ENCODE measurements at regions not wholly inside any gene's neighbourhood (a gene's known extent, or its start where the extent isn't known, plus 50 kb on each side); places are given as distances from the start of the nearest gene placed in this dataset.

DNA sequence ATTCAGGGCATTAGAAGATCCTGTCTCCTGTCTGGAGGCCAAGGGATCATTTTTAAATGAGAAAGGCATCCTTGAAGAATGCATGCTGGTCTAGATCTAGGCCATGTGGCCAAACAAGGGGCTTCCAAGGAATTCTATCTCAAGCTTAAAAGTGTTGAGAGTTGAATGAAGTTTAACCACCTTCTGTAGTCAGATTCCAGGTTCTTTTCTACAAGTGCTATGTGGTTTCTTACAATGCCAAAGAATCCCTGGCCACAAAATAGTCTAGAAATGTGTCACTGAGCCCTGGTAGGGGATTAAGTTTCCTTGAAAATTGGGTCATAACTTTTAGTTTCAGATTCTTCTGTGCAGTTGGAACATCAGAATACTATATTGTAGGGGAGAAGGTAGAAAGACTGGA, 640.7 kb upstream of the ACVR2A start:
- Mint-ChIP-seq H3K4me1 (ENCODE audit: low read depth) (peaks cover 17% of the 10 kb centered on the region), H3K4me3 (ENCODE audit: low read depth) (no peak overlapping the region), H3K36me3 (ENCODE audit: insufficient read depth) (peaks cover 6% of the 10 kb centered on the region), H3K9me3 (ENCODE audit: low read depth) (peaks cover 17% of the 10 kb centered on the region), H3K27me3 (no peaks in the 10 kb centered on the region), H3K27ac (no peak overlapping the region)
- TF ChIP-seq, protein P1, sequence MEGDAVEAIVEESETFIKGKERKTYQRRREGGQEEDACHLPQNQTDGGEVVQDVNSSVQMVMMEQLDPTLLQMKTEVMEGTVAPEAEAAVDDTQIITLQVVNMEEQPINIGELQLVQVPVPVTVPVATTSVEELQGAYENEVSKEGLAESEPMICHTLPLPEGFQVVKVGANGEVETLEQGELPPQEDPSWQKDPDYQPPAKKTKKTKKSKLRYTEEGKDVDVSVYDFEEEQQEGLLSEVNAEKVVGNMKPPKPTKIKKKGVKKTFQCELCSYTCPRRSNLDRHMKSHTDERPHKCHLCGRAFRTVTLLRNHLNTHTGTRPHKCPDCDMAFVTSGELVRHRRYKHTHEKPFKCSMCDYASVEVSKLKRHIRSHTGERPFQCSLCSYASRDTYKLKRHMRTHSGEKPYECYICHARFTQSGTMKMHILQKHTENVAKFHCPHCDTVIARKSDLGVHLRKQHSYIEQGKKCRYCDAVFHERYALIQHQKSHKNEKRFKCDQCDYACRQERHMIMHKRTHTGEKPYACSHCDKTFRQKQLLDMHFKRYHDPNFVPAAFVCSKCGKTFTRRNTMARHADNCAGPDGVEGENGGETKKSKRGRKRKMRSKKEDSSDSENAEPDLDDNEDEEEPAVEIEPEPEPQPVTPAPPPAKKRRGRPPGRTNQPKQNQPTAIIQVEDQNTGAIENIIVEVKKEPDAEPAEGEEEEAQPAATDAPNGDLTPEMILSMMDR (IDR thresholded peaks at IDR 0.05; ENCODE audit: unreplicated experiment) = no peak
- no peak for DNase-seq (ENCODE audit: low spot score, unreplicated experiment)

DNA sequence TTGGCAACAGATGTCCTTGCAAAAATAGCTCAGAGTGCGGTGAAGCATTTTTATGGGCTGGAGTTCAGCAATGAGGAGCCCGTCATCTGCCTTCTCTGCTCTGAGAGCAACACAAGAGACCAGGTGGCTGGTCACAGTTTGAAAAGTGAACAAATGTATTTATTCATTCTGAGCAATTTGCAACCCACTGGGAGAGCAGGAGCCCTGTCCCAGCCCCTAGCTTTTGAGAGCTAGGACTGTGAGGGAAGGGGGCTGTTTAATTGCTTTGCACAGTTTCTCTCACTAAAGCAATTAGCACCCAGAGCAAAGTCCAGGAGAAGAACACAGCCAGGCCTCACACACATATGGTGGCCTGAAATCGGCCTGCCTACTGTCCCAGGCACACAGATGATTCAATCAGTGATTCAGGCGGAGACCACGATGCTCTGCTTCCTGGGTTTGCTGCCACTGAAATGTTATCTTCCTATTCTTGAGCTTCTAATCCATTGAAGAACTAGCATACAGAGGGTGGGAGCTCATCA, 646.1 kb upstream of the ACVR2A start:
- no peaks in the 10 kb centered on the region for H3K36me3 Mint-ChIP-seq (ENCODE audit: insufficient read depth)
- no peak overlapping the region for H3K4me3 Mint-ChIP-seq (ENCODE audit: low read depth)
- no peak for DNase-seq (ENCODE audit: low spot score, unreplicated experiment)
- peak overlapping the region; percentile 72 for H3K27ac Mint-ChIP-seq
- H3K27me3 Mint-ChIP-seq = no peaks in the 10 kb centered on the region
- peaks cover 4% of the 10 kb centered on the region for H3K9me3 Mint-ChIP-seq (ENCODE audit: low read depth)
- TF ChIP-seq, protein P1 (IDR thresholded peaks at IDR 0.05; ENCODE audit: unreplicated experiment) = no peak
- peaks cover 32% of the 10 kb centered on the region for H3K4me1 Mint-ChIP-seq (ENCODE audit: low read depth)

DNA sequence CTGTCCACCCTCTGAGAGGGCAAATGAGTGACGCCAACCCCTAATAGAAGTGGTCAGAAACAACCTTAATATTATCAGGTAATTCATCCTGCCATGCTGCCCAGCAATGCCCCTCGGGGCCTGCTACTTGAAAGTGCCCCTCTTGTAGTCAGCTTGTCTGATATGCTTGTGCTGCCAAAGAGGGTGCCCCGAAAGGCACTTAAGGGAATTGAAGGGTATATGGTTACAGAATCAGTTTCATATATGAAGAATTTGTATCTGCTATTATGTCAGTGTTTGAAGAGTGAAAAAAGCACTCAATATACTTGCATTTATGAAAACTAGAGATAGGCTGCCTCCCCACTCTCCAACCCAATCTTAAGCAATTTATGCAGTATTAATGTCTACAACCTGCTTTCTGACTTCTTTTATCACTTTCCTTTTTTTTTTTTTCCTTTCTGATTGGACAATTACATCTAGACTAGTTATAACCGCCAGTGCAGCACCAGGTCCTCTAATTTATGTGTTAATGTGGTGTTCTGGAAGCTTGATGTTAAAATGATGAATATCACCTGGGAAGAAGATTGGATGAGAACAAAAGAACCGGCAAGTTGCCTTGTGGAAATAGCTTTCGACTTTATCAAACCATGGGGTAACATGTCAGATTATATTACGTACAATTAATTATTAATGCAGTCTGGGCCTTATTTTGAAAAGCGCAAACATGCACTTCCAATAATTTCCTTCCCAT, 646.9 kb upstream of the ACVR2A start:
- peaks cover 32% of the 10 kb centered on the region for H3K4me1 Mint-ChIP-seq (ENCODE audit: low read depth)
- no peak for DNase-seq (ENCODE audit: low spot score, unreplicated experiment)
- no peak overlapping the region for H3K27ac Mint-ChIP-seq
- peaks cover 7% of the 10 kb centered on the region for H3K9me3 Mint-ChIP-seq (ENCODE audit: low read depth)
- no peaks in the 10 kb centered on the region for H3K27me3 Mint-ChIP-seq
- TF ChIP-seq, protein P1 (IDR thresholded peaks at IDR 0.05; ENCODE audit: unreplicated experiment) = no peak
- H3K4me3 Mint-ChIP-seq (ENCODE audit: low read depth) = no peak overlapping the region
- H3K36me3 Mint-ChIP-seq (ENCODE audit: insufficient read depth) = no peaks in the 10 kb centered on the region

DNA sequence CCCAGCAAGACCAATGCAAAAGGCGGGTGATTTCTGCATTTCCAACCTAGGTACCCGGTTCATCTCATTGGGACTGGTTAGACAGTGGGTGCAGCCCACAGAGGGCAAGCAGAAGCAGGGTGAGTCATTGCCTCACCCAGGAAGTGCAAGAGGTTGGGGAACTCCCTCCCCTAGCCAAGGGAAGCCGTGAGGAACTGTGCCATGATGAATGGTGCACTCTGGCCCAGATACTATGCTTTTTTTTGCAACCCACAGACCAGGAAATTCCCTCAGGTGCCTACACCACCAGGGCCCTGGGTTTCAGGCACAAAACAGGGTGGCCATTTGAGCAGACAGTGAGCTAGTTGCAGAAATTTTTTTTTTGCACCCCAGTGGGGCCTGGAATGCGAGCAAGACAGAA, 662.6 kb upstream of the ACVR2A start:
- no peak for DNase-seq (ENCODE audit: low spot score, unreplicated experiment)
- no peaks in the 10 kb centered on the region for H3K27me3 Mint-ChIP-seq
- H3K9me3 Mint-ChIP-seq (ENCODE audit: low read depth) = peaks cover 44% of the 10 kb centered on the region
- TF ChIP-seq, protein P1 (IDR thresholded peaks at IDR 0.05; ENCODE audit: unreplicated experiment) = no peak
- H3K27ac Mint-ChIP-seq = no peak overlapping the region
- peaks cover 24% of the 10 kb centered on the region for H3K36me3 Mint-ChIP-seq (ENCODE audit: insufficient read depth)
- peaks cover 32% of the 10 kb centered on the region for H3K4me1 Mint-ChIP-seq (ENCODE audit: low read depth)
- H3K4me3 Mint-ChIP-seq (ENCODE audit: low read depth) = no peak overlapping the region

DNA sequence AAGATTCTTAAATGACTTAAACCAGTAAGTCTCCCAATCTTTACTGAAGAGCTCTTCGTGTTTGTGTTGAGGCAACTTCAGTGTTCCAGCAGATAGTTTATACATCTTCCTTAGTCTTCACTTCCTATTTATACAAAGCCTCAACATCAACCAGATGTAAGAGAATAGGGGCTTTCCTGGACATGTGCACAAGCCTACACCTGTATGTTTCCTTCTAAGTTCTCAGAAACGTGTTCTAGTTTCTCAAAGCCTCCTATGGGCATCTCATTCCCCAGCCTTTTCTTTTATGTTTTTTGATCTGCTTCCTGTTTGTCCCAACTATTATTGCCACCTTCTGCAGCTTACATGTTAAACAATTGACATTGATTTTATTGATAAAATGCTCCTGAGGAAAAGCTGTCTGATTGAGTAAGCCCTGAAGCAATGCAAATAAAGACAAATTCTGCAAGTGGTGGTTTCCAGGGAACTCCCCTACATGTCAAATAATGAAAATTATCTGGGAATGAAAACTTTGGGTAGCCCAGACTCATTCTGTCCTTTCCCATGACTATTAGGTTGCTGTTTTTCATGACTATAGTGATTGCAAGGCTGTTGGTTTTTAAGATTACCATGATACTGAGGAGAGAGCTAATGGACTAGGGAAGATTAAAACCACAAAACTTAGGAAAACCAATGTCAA, 663.3 kb upstream of the ACVR2A start:
- Mint-ChIP-seq H3K4me3 (ENCODE audit: low read depth) (no peak overlapping the region), H3K27ac (no peak overlapping the region), H3K9me3 (ENCODE audit: low read depth) (peaks cover 41% of the 10 kb centered on the region), H3K27me3 (no peaks in the 10 kb centered on the region), H3K4me1 (ENCODE audit: low read depth) (peaks cover 24% of the 10 kb centered on the region), H3K36me3 (ENCODE audit: insufficient read depth) (peaks cover 23% of the 10 kb centered on the region)
- DNase-seq (ENCODE audit: low spot score, unreplicated experiment) = no peak
- TF ChIP-seq, protein P1 (IDR thresholded peaks at IDR 0.05; ENCODE audit: unreplicated experiment) = no peak

All from progenitor cell of endocrine pancreas (in vitro differentiated cells).